Activated T-helper 1 cell treated with anti-CD3 and anti-CD28 coated beads, Interleukin-12 subunit alpha, Interleukin-12 subunit beta, Interleukin-2, Interleukin-4 antibody, amounts not matched to agents 30 ng/mL and 10 ng/mL and 1 ng/mL, durations not matched to agents 14 hours and 24 hours and 36 hours (primary cell): ENCODE measurements at regions not wholly inside any gene's neighbourhood (a gene's known extent, or its start where the extent isn't known, plus 50 kb on each side); places are given as distances from the start of the nearest gene placed in this dataset.
"Not testable (repeated sequence)": the region's sequence is repeated elsewhere in the genome, so short reads cannot be mapped to it uniquely, and the experiment has no call there.

ENCODE experiments used
- DNase-seq: peaks from one replicate; pipeline ENCODE4 v3.0.0; 2021; ENCODE audit warnings: low spot score
- H3K27ac Mint-ChIP-seq: one replicate; pipeline ENCODE4 v1.8.0; 2021; ENCODE audit warnings: mild to moderate bottlenecking, mixed read lengths
- H3K27me3 Mint-ChIP-seq: one replicate; pipeline ENCODE4 v1.8.0; 2022; ENCODE audit warnings: mild to moderate bottlenecking, moderate library complexity, mixed read lengths; ENCODE audit not compliant: insufficient read depth
- H3K36me3 Mint-ChIP-seq: one replicate; pipeline ENCODE4 v1.8.0; 2021; ENCODE audit warnings: low read depth, mixed read lengths
- H3K4me1 Mint-ChIP-seq: one replicate; pipeline ENCODE4 v1.8.0; 2021; ENCODE audit warnings: low read depth, mixed read lengths
- H3K4me3 Mint-ChIP-seq: one replicate; pipeline ENCODE4 v1.8.0; 2021; ENCODE audit warnings: mild to moderate bottlenecking, moderate library complexity, mixed read lengths
- H3K9me3 Mint-ChIP-seq: one replicate; pipeline ENCODE4 v1.8.0; 2021; ENCODE audit warnings: mixed read lengths
- intact Hi-C: fragments of 100-400 bp; cut with micrococcal nuclease; formaldehyde crosslinking; loops from one replicate; pipeline ENCODE4 v1.15.1; 2024

GRCh38 chr7:65276822-65277221 lies 96.8 kb upstream of the ZNF92 start:
- Mint-ChIP-seq H3K27ac (no peak overlapping the region), H3K36me3 (no peaks in the 10 kb centered on the region), H3K4me1 (no peaks in the 10 kb centered on the region), H3K4me3 (no peak overlapping the region), H3K9me3 (peaks cover 31% of the 10 kb centered on the region), H3K27me3 (peaks cover 1% of the 10 kb centered on the region)
- intact Hi-C loops: no loop called here
- DNase-seq: no peak

- H3K9me3 Mint-ChIP-seq: peaks cover 13% of the 10 kb centered on the region
- H3K27ac Mint-ChIP-seq, H3K4me3 Mint-ChIP-seq, DNase-seq, H3K4me1 Mint-ChIP-seq, intact Hi-C loops, H3K36me3 Mint-ChIP-seq: not testable (repeated sequence)
- peaks cover 31% of the 10 kb centered on the region for H3K27me3 Mint-ChIP-seq
Measured at GRCh38 chr7:65271502-65271901, 102.2 kb upstream of the ZNF92 start.

- Mint-ChIP-seq H3K4me1 (peaks cover 5% of the 10 kb centered on the region), H3K9me3 (peaks cover under 1% of the 10 kb centered on the region), H3K4me3 (peak overlapping the region; percentile 81), H3K36me3 (no peaks in the 10 kb centered on the region), H3K27ac (no peak overlapping the region), H3K27me3 (peaks cover 31% of the 10 kb centered on the region)
- intact Hi-C loops: no loop called here
- peak; percentile 28 for DNase-seq
Measured at GRCh38 chr7:65269150-65269856, 104.4 kb upstream of the ZNF92 start.

GRCh38 chr7:65268782-65269149 lies 104.9 kb upstream of the ZNF92 start:
- Mint-ChIP-seq H3K27me3 (peaks cover 31% of the 10 kb centered on the region), H3K4me1 (peaks cover 5% of the 10 kb centered on the region), H3K27ac (no peak overlapping the region), H3K9me3 (no peaks in the 10 kb centered on the region), H3K36me3 (no peaks in the 10 kb centered on the region), H3K4me3 (peak overlapping the region; percentile 81)
- intact Hi-C loops: no loop called here
- DNase-seq: no peak

GRCh38 chr7:65265933-65266519 lies 107.6 kb upstream of the ZNF92 start:
- H3K27ac Mint-ChIP-seq: no peak overlapping the region
- peaks cover 5% of the 10 kb centered on the region for H3K4me1 Mint-ChIP-seq
- no peak for DNase-seq
- peaks cover 23% of the 10 kb centered on the region for H3K27me3 Mint-ChIP-seq
- no peaks in the 10 kb centered on the region for H3K9me3 Mint-ChIP-seq
- no peak overlapping the region for H3K4me3 Mint-ChIP-seq
- intact Hi-C loops: no loop called here
- H3K36me3 Mint-ChIP-seq: no peaks in the 10 kb centered on the region

GRCh38 chr7:65264258-65264657 lies 109.4 kb upstream of the ZNF92 start:
- no peaks in the 10 kb centered on the region for H3K36me3 Mint-ChIP-seq
- H3K27ac Mint-ChIP-seq: no peak overlapping the region
- intact Hi-C loops: no loop called here
- no peak overlapping the region for H3K4me3 Mint-ChIP-seq
- peaks cover 4% of the 10 kb centered on the region for H3K4me1 Mint-ChIP-seq
- DNase-seq: no peak
- no peaks in the 10 kb centered on the region for H3K9me3 Mint-ChIP-seq
- H3K27me3 Mint-ChIP-seq: peaks cover 11% of the 10 kb centered on the region

- H3K4me3 Mint-ChIP-seq, intact Hi-C loops, H3K27ac Mint-ChIP-seq, H3K9me3 Mint-ChIP-seq, DNase-seq, H3K36me3 Mint-ChIP-seq, H3K27me3 Mint-ChIP-seq, H3K4me1 Mint-ChIP-seq: not testable (repeated sequence)
Measured at GRCh38 chr7:65260673-65261072, 113.0 kb upstream of the ZNF92 start.

- intact Hi-C loops, H3K4me3 Mint-ChIP-seq, H3K27me3 Mint-ChIP-seq, DNase-seq, H3K36me3 Mint-ChIP-seq, H3K4me1 Mint-ChIP-seq, H3K9me3 Mint-ChIP-seq, H3K27ac Mint-ChIP-seq: not testable (repeated sequence)
Measured at GRCh38 chr7:65259864-65260525, 113.7 kb upstream of the ZNF92 start.

- peaks cover 15% of the 10 kb centered on the region for H3K27me3 Mint-ChIP-seq
- H3K36me3 Mint-ChIP-seq: no peaks in the 10 kb centered on the region
- H3K9me3 Mint-ChIP-seq: no peaks in the 10 kb centered on the region
- H3K4me3 Mint-ChIP-seq: no peak overlapping the region
- no peak for DNase-seq
- intact Hi-C loops: no loop called here
- peaks cover 11% of the 10 kb centered on the region for H3K4me1 Mint-ChIP-seq
- H3K27ac Mint-ChIP-seq: no peak overlapping the region
Measured at GRCh38 chr7:65254061-65254460, 119.6 kb upstream of the ZNF92 start.

- H3K27me3 Mint-ChIP-seq: peaks cover 15% of the 10 kb centered on the region
- H3K27ac Mint-ChIP-seq: no peak overlapping the region
- no peaks in the 10 kb centered on the region for H3K9me3 Mint-ChIP-seq
Measured at GRCh38 chr7:65251851-65252620, 121.6 kb upstream of the ZNF92 start.

GRCh38 chr7:65250697-65251395 lies 122.8 kb upstream of the ZNF92 start:
- intact Hi-C loops: no loop called here
- peaks cover 11% of the 10 kb centered on the region for H3K4me1 Mint-ChIP-seq
- H3K9me3 Mint-ChIP-seq: no peaks in the 10 kb centered on the region
- H3K27ac Mint-ChIP-seq: no peak overlapping the region
- no peak for DNase-seq
- peaks cover 15% of the 10 kb centered on the region for H3K27me3 Mint-ChIP-seq
- peak overlapping the region; percentile 85 for H3K4me3 Mint-ChIP-seq
- no peaks in the 10 kb centered on the region for H3K36me3 Mint-ChIP-seq

More at GRCh38 chr7:65251851-65252620, 121.6 kb upstream of the ZNF92 start:
- H3K4me1 Mint-ChIP-seq: peaks cover 11% of the 10 kb centered on the region
- H3K4me3 Mint-ChIP-seq: peak overlapping the region; percentile 85
- no peaks in the 10 kb centered on the region for H3K36me3 Mint-ChIP-seq
- intact Hi-C loops: no loop called here
- peak; percentile 19 for DNase-seq

GRCh38 chr7:65250216-65250615 lies 123.4 kb upstream of the ZNF92 start:
- H3K4me3 Mint-ChIP-seq: peak overlapping the region; percentile 58
- no peaks in the 10 kb centered on the region for H3K9me3 Mint-ChIP-seq
- no peaks in the 10 kb centered on the region for H3K36me3 Mint-ChIP-seq
- DNase-seq: no peak
- H3K27me3 Mint-ChIP-seq: peaks cover 15% of the 10 kb centered on the region
- intact Hi-C loops: no loop called here
- H3K4me1 Mint-ChIP-seq: peaks cover 11% of the 10 kb centered on the region
- H3K27ac Mint-ChIP-seq: no peak overlapping the region
